HepG2 (cell line): ENCODE measurements at regions not wholly inside any gene's neighbourhood (a gene's known extent, or its start where the extent isn't known, plus 50 kb on each side); places are given as distances from the start of the nearest gene placed in this dataset.

Source experiments
- ATAC-seq: fragments of 200-7000 bp; cut with Tn5 transposase; 3 replicates; pipeline ENCODE4 v1.9.1; 2020; ENCODE audit warnings: mild to moderate bottlenecking, moderate library complexity
- BruUV-seq: library from RNA; stranded (reverse); fragments of 400-500 nt; replicated peaks from 2 replicates; lab custom pipeline; 2021; lab: Mats Ljungman, UMichigan
- CTCF ChIA-PET: fragments of 300-600 bp; formaldehyde crosslinking; extraction: SDS; loops from one replicate; lab custom pipeline; 2021; ENCODE audit warnings: low total read pairs, inconsistent platforms, low intra/inter-chr PET ratio; lab: Yijun Ruan, JAX
- POLR2A ChIA-PET: fragments of 350-600 bp; sonication (Branson Sonifier 250); formaldehyde crosslinking; loops from one replicate; lab custom pipeline; 2020; ENCODE audit warnings: antibody characterized with exemption, inconsistent platforms; lab: Yijun Ruan, JAX
- DNase-seq: peaks from one replicate; pipeline ENCODE4 v3.0.0-alpha.2; 2015; ENCODE audit warnings: low spot score
- FAIRE-seq: peaks from 3 replicates; lab custom pipeline; 2011; peaks lifted over from hg19 to GRCh38; lab: Jason Lieb, UNC
- H2AFZ ChIP-seq: one replicate; pipeline ENCODE4 v1.6.1; 2011; ENCODE audit warnings: low read length, inconsistent platforms
- H3K27ac ChIP-seq: fragments of 300-600 bp; 3 replicates; pipeline ENCODE4 v1.8.0; 2011; ENCODE audit warnings: mixed run types, mild to moderate bottlenecking, mixed read lengths, low read length, inconsistent platforms; ENCODE audit not compliant: insufficient read depth; ENCODE audit errors: extremely low read length
- H3K27me3 ChIP-seq, 2 experiments: fragments of 200-600 bp in 1 of 2; 2 replicates in 1 of 2; 3 replicates in 1 of 2; pipeline versions ENCODE4 v1.6.0 to v1.8.0; 2011; ENCODE audit warnings: low read length in 2 of 2, mild to moderate bottlenecking in 2 of 2, moderate library complexity in 2 of 2, inconsistent platforms in 1 of 2; ENCODE audit not compliant: insufficient read depth in 2 of 2, control insufficient read depth in 1 of 2
- H3K36me3 ChIP-seq, 2 experiments: fragments of 200-600 bp in 1 of 2; replicated peaks in 1 of 2; 2 replicates in 1 of 2; 3 replicates in 1 of 2; pipeline versions ENCODE4 v1.5.1 to v1.8.0; 2011; ENCODE audit warnings: low read length in 2 of 2, inconsistent platforms in 1 of 2; ENCODE audit not compliant: insufficient read depth in 2 of 2, control insufficient read depth in 1 of 2
- H3K4me1 ChIP-seq: 2 replicates; pipeline ENCODE4 v1.5.1; 2012; ENCODE audit warnings: low read length, inconsistent platforms; ENCODE audit not compliant: insufficient read depth
- H3K4me2 ChIP-seq: 2 replicates; pipeline ENCODE4 v1.6.0; 2011; ENCODE audit warnings: low read depth, low read length, inconsistent platforms
- H3K4me3 ChIP-seq, 3 experiments: fragments of 200-600 bp in 1 of 3; sonication (generic), shearing (Covaris generic) in 1 of 3; replicated peaks in 1 of 3; 2 replicates each; pipeline ENCODE4 v1.5.1; 2011 to 2016; ENCODE audit warnings: low read length in 3 of 3, inconsistent platforms in 2 of 3, low read depth in 2 of 3, mild to moderate bottlenecking in 2 of 3, control low read depth in 1 of 3, mixed read lengths in 1 of 3; ENCODE audit not compliant: insufficient read depth in 1 of 3
- H3K79me2 ChIP-seq: one replicate; pipeline ENCODE4 v1.6.1; 2011; ENCODE audit warnings: low read length, inconsistent platforms; ENCODE audit not compliant: insufficient read depth
- H3K9ac ChIP-seq: 2 replicates; pipeline ENCODE4 v1.6.0; 2011; ENCODE audit warnings: mild to moderate bottlenecking, low read depth, low read length, inconsistent platforms; ENCODE audit not compliant: insufficient read depth
- H3K9me3 ChIP-seq: 2 replicates; pipeline ENCODE4 v1.5.1; 2012; ENCODE audit warnings: mild to moderate bottlenecking, low read length
- H4K20me1 ChIP-seq: 2 replicates; pipeline ENCODE4 v1.6.0; 2011; ENCODE audit warnings: inconsistent platforms, mild to moderate bottlenecking, low read length, moderate library complexity; ENCODE audit not compliant: insufficient read depth
- AFF4 ChIP-seq: sonication (generic); formaldehyde crosslinking; IDR thresholded peaks from 2 replicates; pipeline ENCODE4 v1.4.0; 2020; ENCODE audit warnings: missing genetic modification reagents
- ATF7-NPFF ChIP-seq: sonication (generic); formaldehyde crosslinking; IDR thresholded peaks from 2 replicates; pipeline ENCODE4 v1.8.1; 2023; ENCODE audit warnings: mild to moderate bottlenecking, low read depth, missing genetic modification reagents, moderate library complexity
- BORCS8-MEF2B ChIP-seq: sonication (generic); formaldehyde crosslinking; IDR thresholded peaks from 2 replicates; pipeline ENCODE4 v1.8.0; 2022; ENCODE audit warnings: mild to moderate bottlenecking, missing genetic modification reagents
- CBX2 ChIP-seq, 2 experiments: fragments of 200-600 bp in 1 of 2; sonication (generic); formaldehyde crosslinking in 1 of 2; IDR thresholded peaks; 2 replicates each; pipeline versions ENCODE4 v1.7.0 to v1.8.1; 2018 to 2022; ENCODE audit warnings: low read depth in 2 of 2, low read length in 1 of 2, mild to moderate bottlenecking in 1 of 2, missing genetic modification reagents in 1 of 2
- ESRRA ChIP-seq: sonication (generic); formaldehyde crosslinking; IDR thresholded peaks from 2 replicates; pipeline ENCODE4 v1.5.1; 2020; ENCODE audit warnings: mild to moderate bottlenecking, low read depth, missing genetic modification reagents
- FOXK1 ChIP-seq: sonication (generic); formaldehyde crosslinking; IDR thresholded peaks from 2 replicates; pipeline ENCODE4 v1.4.0; 2020; ENCODE audit warnings: low read depth, missing genetic modification reagents, borderline replicate concordance
- GFI1 ChIP-seq: sonication (generic); formaldehyde crosslinking; IDR thresholded peaks from 2 replicates; pipeline ENCODE4 v1.5.0; 2020; ENCODE audit warnings: missing genetic modification reagents, mild to moderate bottlenecking, borderline replicate concordance
- NAIF1 ChIP-seq: sonication (generic); formaldehyde crosslinking; IDR thresholded peaks from 2 replicates; pipeline ENCODE4 v1.5.0; 2020; ENCODE audit warnings: mild to moderate bottlenecking, missing genetic modification reagents, borderline replicate concordance
- ZFP37 ChIP-seq: sonication (generic); formaldehyde crosslinking; IDR thresholded peaks from 2 replicates; pipeline ENCODE4 v1.4.0; 2020; ENCODE audit warnings: missing genetic modification reagents, borderline replicate concordance
- ZNF180 ChIP-seq: sonication (generic); formaldehyde crosslinking; IDR thresholded peaks from 2 replicates; pipeline ENCODE4 v1.4.0; 2020; ENCODE audit warnings: low read depth, missing genetic modification reagents, borderline replicate concordance
- ZNF333 ChIP-seq: sonication (generic); formaldehyde crosslinking; IDR thresholded peaks from 2 replicates; pipeline ENCODE4 v1.4.0; 2020; ENCODE audit warnings: mild to moderate bottlenecking, missing genetic modification reagents, borderline replicate concordance
- ZNF33A ChIP-seq: sonication (generic); formaldehyde crosslinking; IDR thresholded peaks from 2 replicates; pipeline ENCODE4 v1.5.1; 2020; ENCODE audit warnings: missing genetic modification reagents, mild to moderate bottlenecking, moderate library complexity, borderline replicate concordance
- ZNF460 ChIP-seq: sonication (generic); formaldehyde crosslinking; IDR thresholded peaks from 2 replicates; pipeline ENCODE4 v1.5.1; 2020; ENCODE audit warnings: missing genetic modification reagents, mild to moderate bottlenecking, borderline replicate concordance
- ZNF605 ChIP-seq: sonication (generic); formaldehyde crosslinking; IDR thresholded peaks from 2 replicates; pipeline ENCODE4 v1.8.0; 2022; ENCODE audit warnings: mild to moderate bottlenecking, missing genetic modification reagents
- WGBS: methylation state at CpG from one replicate; pipeline ENCODE4 v1.1.6; 2017; ENCODE audit warnings: low lambda C conversion rate; 5-methylcytosine and 5-hydroxymethylcytosine counted together
- in situ Hi-C: cut with HindIII; loops from 2 replicates; pipeline ENCODE4 v1.10.0; 2017; ENCODE audit warnings: low pct_unique_long_range_greater_than_20kb; ENCODE audit not compliant: extremely low pct_ligation_motif_present
- intact Hi-C: fragments of 100-400 bp; cut with micrococcal nuclease; formaldehyde crosslinking; loops from one replicate; pipeline ENCODE4 v1.10.0; 2022; ENCODE audit not compliant: unreplicated experiment
- TF ChIP-seq, protein P1 (sequence below): sonication (generic); formaldehyde crosslinking; IDR thresholded peaks from 2 replicates; pipeline ENCODE4 v1.4.0; 2020; ENCODE audit warnings: low read depth, mild to moderate bottlenecking, missing genetic modification reagents
- TF ChIP-seq, protein P2 (sequence below): sonication (generic); formaldehyde crosslinking; IDR thresholded peaks from 2 replicates; pipeline ENCODE4 v1.8.0; 2023; ENCODE audit warnings: mild to moderate bottlenecking, missing genetic modification reagents
- TF ChIP-seq, protein P3 (sequence below): sonication (generic); formaldehyde crosslinking; IDR thresholded peaks from 2 replicates; pipeline ENCODE4 v1.8.1; 2023; ENCODE audit warnings: mild to moderate bottlenecking, missing genetic modification reagents
- TF ChIP-seq, protein P4 (sequence below): fragments of 450-650 bp; IDR thresholded peaks from 2 replicates; pipeline ENCODE4 v1.6.1; 2017

DNA sequence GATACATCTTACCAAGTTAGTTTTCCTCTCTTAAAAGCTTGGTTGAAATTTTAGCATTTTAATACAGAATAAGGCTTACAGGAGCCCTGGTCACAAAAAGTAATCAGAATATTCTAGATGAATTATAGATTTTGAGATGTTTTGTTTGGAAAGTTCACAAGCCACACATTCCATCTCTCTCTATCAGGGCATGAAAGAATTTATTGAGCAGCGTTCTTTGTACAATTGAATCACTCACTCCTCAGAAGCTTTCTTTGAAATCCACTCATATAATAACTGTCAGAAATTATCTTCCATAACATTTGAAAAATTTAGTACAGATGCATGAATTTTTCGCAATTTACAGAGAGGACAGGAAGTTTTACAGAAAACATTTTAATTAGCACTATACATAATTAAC, 938.6 kb upstream of the MDGA2 start:
- Histone ChIP-seq H3K27me3 (no peaks in the 10 kb centered on the region), H3K4me2 (no peak overlapping the region), H3K27ac (no peak overlapping the region), H2AFZ (no peak overlapping the region), H3K4me1 (no peaks in the 10 kb centered on the region), H3K36me3 (no peaks in the 10 kb centered on the region), H3K9me3 (peaks cover 30% of the 10 kb centered on the region), H3K9ac (no peak overlapping the region), H3K4me3 (no peak overlapping the region), H4K20me1 (no peaks in the 10 kb centered on the region), H3K79me2 (no peaks in the 10 kb centered on the region)
- FAIRE-seq: no peak
- BruUV-seq: no TSS peak
- no peak for DNase-seq
- POLR2A ChIA-PET: no interaction called here
- in situ Hi-C loops (no loop called here), intact Hi-C loops (no loop called here)
- CTCF ChIA-PET: no interaction called here
- 5% methylated on average over 2 of the region's 2 CpGs for whole genome bisulfite sequencing
- no peak for ATAC-seq
- TF ChIP-seq NAIF1 (CRISPR knock-in tag): no peak
- TF ChIP-seq ZNF180 (CRISPR knock-in tag): no peak
- TF ChIP-seq, protein P1, sequence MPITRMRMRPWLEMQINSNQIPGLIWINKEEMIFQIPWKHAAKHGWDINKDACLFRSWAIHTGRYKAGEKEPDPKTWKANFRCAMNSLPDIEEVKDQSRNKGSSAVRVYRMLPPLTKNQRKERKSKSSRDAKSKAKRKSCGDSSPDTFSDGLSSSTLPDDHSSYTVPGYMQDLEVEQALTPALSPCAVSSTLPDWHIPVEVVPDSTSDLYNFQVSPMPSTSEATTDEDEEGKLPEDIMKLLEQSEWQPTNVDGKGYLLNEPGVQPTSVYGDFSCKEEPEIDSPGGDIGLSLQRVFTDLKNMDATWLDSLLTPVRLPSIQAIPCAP (CRISPR knock-in tag): no peak
- no peak for TF ChIP-seq ZNF460 (CRISPR knock-in tag)
- no peak for TF ChIP-seq CBX2 (IDR thresholded peaks at IDR 0.05; ENCODE audit: low read depth, low read length)
- no peak for TF ChIP-seq CBX2 (CRISPR knock-in tag; IDR thresholded peaks at IDR 0.05; ENCODE audit: low read depth)
- TF ChIP-seq ESRRA: no peak
- TF ChIP-seq ZNF605 (CRISPR knock-in tag): no peak
- TF ChIP-seq ATF7-NPFF (CRISPR knock-in tag): no peak
- TF ChIP-seq, protein P2, sequence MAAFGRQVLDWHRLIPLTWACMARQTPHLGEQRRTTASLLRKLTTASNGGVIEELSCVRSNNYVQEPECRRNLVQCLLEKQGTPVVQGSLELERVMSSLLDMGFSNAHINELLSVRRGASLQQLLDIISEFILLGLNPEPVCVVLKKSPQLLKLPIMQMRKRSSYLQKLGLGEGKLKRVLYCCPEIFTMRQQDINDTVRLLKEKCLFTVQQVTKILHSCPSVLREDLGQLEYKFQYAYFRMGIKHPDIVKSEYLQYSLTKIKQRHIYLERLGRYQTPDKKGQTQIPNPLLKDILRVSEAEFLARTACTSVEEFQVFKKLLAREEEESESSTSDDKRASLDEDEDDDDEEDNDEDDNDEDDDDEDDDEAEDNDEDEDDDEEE (CRISPR knock-in tag): no peak
- TF ChIP-seq ZFP37 (CRISPR knock-in tag): no peak
- TF ChIP-seq, protein P3, sequence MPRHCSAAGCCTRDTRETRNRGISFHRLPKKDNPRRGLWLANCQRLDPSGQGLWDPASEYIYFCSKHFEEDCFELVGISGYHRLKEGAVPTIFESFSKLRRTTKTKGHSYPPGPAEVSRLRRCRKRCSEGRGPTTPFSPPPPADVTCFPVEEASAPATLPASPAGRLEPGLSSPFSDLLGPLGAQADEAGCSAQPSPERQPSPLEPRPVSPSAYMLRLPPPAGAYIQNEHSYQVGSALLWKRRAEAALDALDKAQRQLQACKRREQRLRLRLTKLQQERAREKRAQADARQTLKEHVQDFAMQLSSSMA (CRISPR knock-in tag): no peak
- TF ChIP-seq ZNF33A: no peak
- TF ChIP-seq GFI1 (CRISPR knock-in tag): no peak
- TF ChIP-seq AFF4: no peak
- no peak for TF ChIP-seq FOXK1 (CRISPR knock-in tag)
- TF ChIP-seq, protein P4, sequence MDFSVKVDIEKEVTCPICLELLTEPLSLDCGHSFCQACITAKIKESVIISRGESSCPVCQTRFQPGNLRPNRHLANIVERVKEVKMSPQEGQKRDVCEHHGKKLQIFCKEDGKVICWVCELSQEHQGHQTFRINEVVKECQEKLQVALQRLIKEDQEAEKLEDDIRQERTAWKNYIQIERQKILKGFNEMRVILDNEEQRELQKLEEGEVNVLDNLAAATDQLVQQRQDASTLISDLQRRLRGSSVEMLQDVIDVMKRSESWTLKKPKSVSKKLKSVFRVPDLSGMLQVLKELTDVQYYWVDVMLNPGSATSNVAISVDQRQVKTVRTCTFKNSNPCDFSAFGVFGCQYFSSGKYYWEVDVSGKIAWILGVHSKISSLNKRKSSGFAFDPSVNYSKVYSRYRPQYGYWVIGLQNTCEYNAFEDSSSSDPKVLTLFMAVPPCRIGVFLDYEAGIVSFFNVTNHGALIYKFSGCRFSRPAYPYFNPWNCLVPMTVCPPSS: no peak
- TF ChIP-seq ZNF333 (CRISPR knock-in tag): no peak
- TF ChIP-seq BORCS8-MEF2B (CRISPR knock-in tag): no peak
